GM12875 (cell line): ENCODE measurements at regions not wholly inside any gene's neighbourhood (a gene's known extent, or its start where the extent isn't known, plus 50 kb on each side); places are given as distances from the start of the nearest gene placed in this dataset.
"Not testable (repeated sequence)": the region's sequence is repeated elsewhere in the genome, so short reads cannot be mapped to it uniquely, and the experiment has no call there.

Experiments used
- H3K4me3 ChIP-seq: one replicate; pipeline ENCODE4 v1.5.1; 2011; ENCODE audit warnings: low read depth, low read length, control low read depth
- CTCF ChIP-seq: IDR thresholded peaks from 2 replicates; pipeline ENCODE4 v1.5.1; 2011; ENCODE audit warnings: low read depth, mild to moderate bottlenecking, control low read depth, inconsistent platforms, low read length, moderate library complexity, borderline replicate concordance; ENCODE audit not compliant: insufficient read depth

- H3K4me3 ChIP-seq, result no peak overlapping the region
- no peak for TF ChIP-seq CTCF
Observed at GRCh38 chr2:133641497-133641896, 73.2 kb upstream of the NCKAP5 start.

- H3K4me3 ChIP-seq, result no peak overlapping the region
- no peak for TF ChIP-seq CTCF
Observed at GRCh38 chr2:133641942-133642725, 73.9 kb upstream of the NCKAP5 start.

- no peak overlapping the region for H3K4me3 ChIP-seq
- no peak for TF ChIP-seq CTCF
Observed at GRCh38 chr2:133642791-133643191, 74.5 kb upstream of the NCKAP5 start.

GRCh38 chr2:133643863-133644262, 75.6 kb upstream of the NCKAP5 start:
- no peak for TF ChIP-seq CTCF
- H3K4me3 ChIP-seq, result no peak overlapping the region

GRCh38 chr2:133644846-133645245, 76.6 kb upstream of the NCKAP5 start:
- no peak for TF ChIP-seq CTCF

GRCh38 chr2:133647386-133647785, 79.1 kb upstream of the NCKAP5 start:
- H3K4me3 ChIP-seq, result not testable (repeated sequence)

More at GRCh38 chr2:133644846-133645245, 76.6 kb upstream of the NCKAP5 start:
- H3K4me3 ChIP-seq, result no peak overlapping the region

- TF ChIP-seq CTCF, result no peak
- no peak overlapping the region for H3K4me3 ChIP-seq
Observed at GRCh38 chr2:133651861-133652260, 83.6 kb upstream of the NCKAP5 start.
